Endodermal cell (in vitro differentiated cells): ENCODE measurements at regions not wholly inside any gene's neighbourhood (a gene's known extent, or its start where the extent isn't known, plus 50 kb on each side); places are given as distances from the start of the nearest gene placed in this dataset.
A peak's percentile ranks its signal among the peaks of the same experiment; 100 is the strongest.

Source experiments
- DNase-seq: peaks from one replicate; pipeline ENCODE4 v3.0.0-alpha.2; 2017
- H3K27ac ChIP-seq: 2 replicates; pipeline ENCODE4 v1.5.1; 2013; ENCODE audit warnings: mild to moderate bottlenecking, low read depth, low read length, moderate library complexity
- H3K27me3 ChIP-seq: 2 replicates; pipeline ENCODE4 v1.6.1; 2013; ENCODE audit warnings: mild to moderate bottlenecking, low read length, moderate library complexity; ENCODE audit not compliant: insufficient read depth, control insufficient read depth, poor library complexity, severe bottlenecking
- H3K36me3 ChIP-seq: 2 replicates; pipeline ENCODE4 v1.7.0; 2013; ENCODE audit warnings: mild to moderate bottlenecking, low read length, moderate library complexity; ENCODE audit not compliant: control insufficient read depth, insufficient read depth
- H3K4me1 ChIP-seq: one replicate; pipeline ENCODE4 v1.7.0; 2013; ENCODE audit warnings: low read length; ENCODE audit not compliant: control insufficient read depth, insufficient read depth
- H3K4me3 ChIP-seq: 2 replicates; pipeline ENCODE4 v1.5.1; 2013; ENCODE audit warnings: mild to moderate bottlenecking, low read length, moderate library complexity
- H3K9ac ChIP-seq: 2 replicates; pipeline ENCODE4 v1.6.1; 2013; ENCODE audit warnings: mild to moderate bottlenecking, low read length, moderate library complexity; ENCODE audit not compliant: poor library complexity, severe bottlenecking; ENCODE audit errors: extremely low read depth
- H3K9me3 ChIP-seq: 2 replicates; pipeline ENCODE4 v1.6.1; 2013; ENCODE audit warnings: mild to moderate bottlenecking, low read length, moderate library complexity; ENCODE audit not compliant: control insufficient read depth
- H3K27ac Mint-ChIP-seq: 2 replicates; pipeline ENCODE4 v1.8.0; 2020; ENCODE audit warnings: mixed read lengths
- H3K27me3 Mint-ChIP-seq: 2 replicates; pipeline ENCODE4 v1.8.0; 2021; ENCODE audit warnings: mild to moderate bottlenecking, mixed read lengths; ENCODE audit not compliant: insufficient read depth
- H3K36me3 Mint-ChIP-seq: 2 replicates; pipeline ENCODE4 v1.8.0; 2020; ENCODE audit warnings: low read depth, mixed read lengths
- H3K4me1 Mint-ChIP-seq: 2 replicates; pipeline ENCODE4 v1.8.0; 2020; ENCODE audit warnings: mixed read lengths
- H3K4me3 Mint-ChIP-seq: 2 replicates; pipeline ENCODE4 v1.8.0; 2020; ENCODE audit warnings: mild to moderate bottlenecking, moderate library complexity, mixed read lengths
- H3K9me3 Mint-ChIP-seq: 2 replicates; pipeline ENCODE4 v1.8.0; 2020; ENCODE audit warnings: mild to moderate bottlenecking, mixed read lengths
- WGBS, 2 experiments: methylation state at CpG; one replicate each; pipeline versions ENCODE4 v1.1.5 to v1.1.7; 2013; ENCODE audit warnings: missing lambda C conversion rate in 2 of 2, mixed read lengths in 1 of 2; ENCODE audit not compliant: insufficient coverage in 1 of 2, insufficient read length in 1 of 2; 5-methylcytosine and 5-hydroxymethylcytosine counted together
- TF ChIP-seq, protein P1 (sequence below): fragments of 200-600 bp; sonication (generic); conservative IDR thresholded peaks from 2 replicates; pipeline ENCODE4 v1.5.0; 2021; ENCODE audit warnings: antibody characterized with exemption, mild to moderate bottlenecking

DNA sequence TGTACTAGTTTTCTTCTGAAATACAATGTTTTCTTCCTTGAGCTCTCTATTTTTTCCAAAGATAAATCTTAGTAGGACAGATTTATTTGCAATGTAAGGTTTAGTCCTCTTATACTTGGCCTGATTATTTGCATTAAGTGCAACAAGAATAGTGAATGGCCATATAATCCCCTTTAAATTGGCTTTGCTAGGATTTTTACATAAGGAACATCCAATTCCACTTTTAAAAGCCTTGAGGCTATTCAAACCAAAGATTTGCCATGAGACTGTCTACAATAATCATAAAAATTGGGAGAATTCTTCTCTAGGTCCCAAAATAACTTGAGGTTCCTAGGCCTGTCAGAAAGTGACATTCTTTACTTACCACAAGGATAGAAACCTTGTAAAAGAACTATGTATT, 128.6 kb upstream of the THSD7A start:
- H3K27me3 ChIP-seq = no peaks in the 10 kb centered on the region
- H3K9ac ChIP-seq = no peak overlapping the region
- no peak overlapping the region for H3K27ac Mint-ChIP-seq
- H3K4me3 ChIP-seq = no peak overlapping the region
- peaks cover 7% of the 10 kb centered on the region for H3K4me1 Mint-ChIP-seq
- H3K4me1 ChIP-seq = no peaks in the 10 kb centered on the region
- H3K36me3 Mint-ChIP-seq = no peaks in the 10 kb centered on the region
- no peak for DNase-seq
- no peak overlapping the region for H3K27ac ChIP-seq
- no peak overlapping the region for H3K4me3 Mint-ChIP-seq
- no peaks in the 10 kb centered on the region for H3K9me3 Mint-ChIP-seq
- TF ChIP-seq, protein P1, sequence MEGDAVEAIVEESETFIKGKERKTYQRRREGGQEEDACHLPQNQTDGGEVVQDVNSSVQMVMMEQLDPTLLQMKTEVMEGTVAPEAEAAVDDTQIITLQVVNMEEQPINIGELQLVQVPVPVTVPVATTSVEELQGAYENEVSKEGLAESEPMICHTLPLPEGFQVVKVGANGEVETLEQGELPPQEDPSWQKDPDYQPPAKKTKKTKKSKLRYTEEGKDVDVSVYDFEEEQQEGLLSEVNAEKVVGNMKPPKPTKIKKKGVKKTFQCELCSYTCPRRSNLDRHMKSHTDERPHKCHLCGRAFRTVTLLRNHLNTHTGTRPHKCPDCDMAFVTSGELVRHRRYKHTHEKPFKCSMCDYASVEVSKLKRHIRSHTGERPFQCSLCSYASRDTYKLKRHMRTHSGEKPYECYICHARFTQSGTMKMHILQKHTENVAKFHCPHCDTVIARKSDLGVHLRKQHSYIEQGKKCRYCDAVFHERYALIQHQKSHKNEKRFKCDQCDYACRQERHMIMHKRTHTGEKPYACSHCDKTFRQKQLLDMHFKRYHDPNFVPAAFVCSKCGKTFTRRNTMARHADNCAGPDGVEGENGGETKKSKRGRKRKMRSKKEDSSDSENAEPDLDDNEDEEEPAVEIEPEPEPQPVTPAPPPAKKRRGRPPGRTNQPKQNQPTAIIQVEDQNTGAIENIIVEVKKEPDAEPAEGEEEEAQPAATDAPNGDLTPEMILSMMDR = no peak
- no peaks in the 10 kb centered on the region for H3K9me3 ChIP-seq
- H3K27me3 Mint-ChIP-seq = no peaks in the 10 kb centered on the region
- no peaks in the 10 kb centered on the region for H3K36me3 ChIP-seq

DNA sequence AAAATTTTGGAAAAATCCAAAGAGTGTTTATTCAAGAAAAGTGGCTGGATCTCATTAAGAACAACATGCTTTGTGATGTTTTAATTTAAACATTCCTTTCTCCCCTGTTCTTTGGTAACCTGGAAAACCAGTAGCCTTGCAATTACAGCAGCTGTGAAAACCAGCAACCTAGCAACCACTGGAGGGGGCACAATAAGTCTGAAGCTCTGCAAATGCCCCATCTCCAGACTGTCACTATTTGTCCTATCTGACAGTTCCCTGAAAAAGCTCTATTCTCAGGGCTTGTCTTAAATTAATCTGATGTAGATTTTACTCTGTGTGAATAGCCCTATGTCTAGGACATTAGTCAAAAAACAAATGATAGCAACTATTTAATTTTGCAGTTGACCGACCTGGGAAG, 137.6 kb upstream of the THSD7A start:
- TF ChIP-seq, protein P1 = peak; percentile 47
- no peak for DNase-seq

DNA sequence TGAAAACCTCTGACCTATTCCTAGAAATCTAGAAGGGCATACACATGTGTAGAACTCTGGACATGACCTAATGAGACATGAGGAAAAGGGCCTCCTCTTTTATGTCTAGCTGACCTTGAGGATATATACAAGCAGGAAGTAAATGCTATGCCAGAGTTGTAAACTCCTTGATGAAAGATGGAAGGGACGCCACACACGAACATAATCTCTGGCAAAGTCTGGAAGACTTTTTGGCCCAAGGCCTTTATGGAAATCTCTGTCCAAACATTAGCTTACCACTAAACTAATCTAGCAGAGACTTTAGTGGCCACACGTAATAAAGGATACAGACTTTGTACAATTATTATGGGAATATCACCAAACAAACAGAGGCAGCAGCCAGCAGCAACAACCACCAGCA, 138.1 kb upstream of the THSD7A start:
- Mint-ChIP-seq H3K36me3 (no peaks in the 10 kb centered on the region), H3K27ac (no peak overlapping the region), H3K9me3 (peaks cover 10% of the 10 kb centered on the region), H3K4me3 (no peak overlapping the region), H3K4me1 (no peaks in the 10 kb centered on the region), H3K27me3 (no peaks in the 10 kb centered on the region)
- peak overlapping the region; percentile 66 for H3K27ac ChIP-seq
- H3K9me3 ChIP-seq = no peaks in the 10 kb centered on the region
- 65 to 77% methylated on average over 2 to 3 of the region's 3 CpGs for whole genome bisulfite sequencing, 2 experiments
- H3K9ac ChIP-seq = no peak overlapping the region
- TF ChIP-seq, protein P1 = no peak
- H3K4me1 ChIP-seq = no peaks in the 10 kb centered on the region
- no peaks in the 10 kb centered on the region for H3K36me3 ChIP-seq
- no peaks in the 10 kb centered on the region for H3K27me3 ChIP-seq
- DNase-seq = no peak
- no peak overlapping the region for H3K4me3 ChIP-seq

More for the DNA sequence above, 137.6 kb upstream of the THSD7A start:
- no peaks in the 10 kb centered on the region for H3K27me3 Mint-ChIP-seq
- no peak overlapping the region for H3K27ac Mint-ChIP-seq
- H3K4me1 Mint-ChIP-seq = no peaks in the 10 kb centered on the region
- H3K27ac ChIP-seq = peak overlapping the region; percentile 66
- 83% methylated on average over 1 of the region's 1 CpG for WGBS, 2 experiments
- no peak overlapping the region for H3K4me3 ChIP-seq
- no peaks in the 10 kb centered on the region for H3K27me3 ChIP-seq
- no peak overlapping the region for H3K4me3 Mint-ChIP-seq
- H3K9me3 Mint-ChIP-seq = peaks cover 10% of the 10 kb centered on the region
- no peaks in the 10 kb centered on the region for H3K9me3 ChIP-seq
- no peaks in the 10 kb centered on the region for H3K4me1 ChIP-seq
- no peaks in the 10 kb centered on the region for H3K36me3 Mint-ChIP-seq
- no peaks in the 10 kb centered on the region for H3K36me3 ChIP-seq
- H3K9ac ChIP-seq = no peak overlapping the region
